ENCODE measurements at regions not wholly inside any gene's neighbourhood (a gene's known extent, or its start where the extent isn't known, plus 50 kb on each side); places are given as distances from the start of the nearest gene placed in this dataset.

GRCh38 chr9:29753638-29754037 lies 2180.4 kb upstream of the C9orf72 start:
- in situ Hi-C loops (cut with HindIII; ENCODE audit: low pct_unique_long_range_greater_than_20kb, low sequenced_read_pairs): no loop called here
- DNase-seq (ENCODE audit: low read depth): no peak

GRCh38 chr9:29769019-29769418 lies 2195.7 kb upstream of the C9orf72 start:
- in situ Hi-C loops (cut with HindIII; ENCODE audit: low pct_unique_long_range_greater_than_20kb, low sequenced_read_pairs): no loop called here
- DNase-seq (ENCODE audit: low read depth): no peak

- in situ Hi-C loops (cut with HindIII; ENCODE audit: low pct_unique_long_range_greater_than_20kb, low sequenced_read_pairs): no loop called here
- no peak for DNase-seq (ENCODE audit: low read depth)
These were observed 2200.4 kb upstream of the C9orf72 start for GRCh38 chr9:29773676-29774075.

- in situ Hi-C loops (cut with HindIII; ENCODE audit: low pct_unique_long_range_greater_than_20kb, low sequenced_read_pairs): no loop called here
These were observed 2202.2 kb upstream of the C9orf72 start for GRCh38 chr9:29775491-29775890.

GRCh38 chr9:29778281-29778849 lies 2205.1 kb upstream of the C9orf72 start:
- DNase-seq (ENCODE audit: low read depth): no peak
- in situ Hi-C loops (cut with HindIII; ENCODE audit: low pct_unique_long_range_greater_than_20kb, low sequenced_read_pairs): no loop called here

More at GRCh38 chr9:29775491-29775890, 2202.2 kb upstream of the C9orf72 start:
- no peak for DNase-seq (ENCODE audit: low read depth)

DNA sequence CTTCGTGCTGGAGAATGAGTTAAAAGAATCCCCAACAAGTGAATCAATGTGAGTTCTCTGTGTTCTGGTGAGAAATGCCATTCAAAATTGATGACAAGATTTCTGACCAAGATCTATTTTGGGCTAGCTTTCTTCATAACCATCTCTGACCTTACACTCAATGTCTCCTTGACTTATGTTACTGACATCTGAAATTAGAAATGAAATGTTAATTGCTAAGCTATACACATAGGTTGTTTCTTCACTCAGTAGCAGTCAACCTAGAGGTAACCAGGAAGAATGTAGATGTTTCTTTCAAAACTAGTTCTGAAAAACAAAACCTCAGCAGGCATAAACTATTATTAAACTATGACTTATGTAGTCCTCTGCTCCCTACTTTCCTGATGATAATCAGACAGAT lies 2220.7 kb upstream of the C9orf72 start:
- in situ Hi-C loops (cut with HindIII; ENCODE audit: low pct_unique_long_range_greater_than_20kb, low sequenced_read_pairs): no loop called here
- DNase-seq (ENCODE audit: low read depth): no peak

DNA sequence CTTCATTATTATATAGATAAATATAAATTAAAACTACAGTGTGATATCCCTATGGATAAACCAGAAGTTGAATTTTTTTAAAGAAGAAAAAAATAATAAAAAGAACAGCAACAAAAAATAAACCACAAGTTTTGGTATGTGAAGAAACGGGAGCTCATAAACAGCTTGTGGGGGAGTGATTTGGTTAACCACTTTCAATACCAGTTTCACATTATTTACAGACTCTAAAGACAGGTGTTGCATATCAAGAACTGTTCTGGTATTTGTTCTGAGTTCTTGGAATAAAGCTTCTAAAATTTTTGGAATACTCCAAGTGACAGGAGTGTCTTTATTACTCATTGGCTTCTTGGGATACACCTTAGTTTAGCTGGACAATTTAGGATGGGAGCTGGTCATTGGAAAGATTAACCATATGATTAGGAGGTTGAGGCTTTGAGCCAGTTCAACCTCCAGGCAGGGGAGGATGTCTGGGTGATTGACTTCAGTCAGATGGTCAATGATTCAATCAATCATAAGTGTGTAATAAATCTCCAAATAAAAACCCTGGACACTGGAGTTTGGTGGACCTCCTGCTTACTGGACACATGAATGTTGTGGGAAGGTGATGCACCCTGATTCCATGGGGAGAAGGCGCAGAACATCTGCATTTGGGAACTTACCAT lies 2223.1 kb upstream of the C9orf72 start:
- in situ Hi-C loops (cut with HindIII; ENCODE audit: low pct_unique_long_range_greater_than_20kb, low sequenced_read_pairs): no loop called here
- no peak for DNase-seq (ENCODE audit: low read depth)

GRCh38 chr9:29798599-29798998 lies 2225.3 kb upstream of the C9orf72 start:
- no peak for DNase-seq (ENCODE audit: low read depth)
- in situ Hi-C loops (cut with HindIII; ENCODE audit: low pct_unique_long_range_greater_than_20kb, low sequenced_read_pairs): no loop called here

DNA sequence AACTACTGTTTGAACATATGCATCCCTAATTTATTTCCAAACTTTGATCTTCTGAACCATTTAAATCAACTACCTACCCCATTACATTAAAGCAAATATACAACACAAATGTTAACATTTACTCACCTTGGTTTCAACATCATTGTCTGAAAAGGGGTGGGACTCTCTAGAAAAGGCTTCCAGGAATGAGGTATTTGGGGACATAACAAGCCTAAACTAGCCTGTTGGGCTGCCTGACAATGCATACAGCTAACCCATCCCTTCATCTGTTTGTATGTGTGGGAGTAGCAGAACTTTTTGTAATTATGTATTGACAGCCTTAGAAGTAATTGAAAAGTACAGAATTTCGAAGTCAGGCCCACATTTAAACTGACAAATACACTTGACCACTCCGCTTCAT lies 2225.9 kb upstream of the C9orf72 start:
- in situ Hi-C loops (cut with HindIII; ENCODE audit: low pct_unique_long_range_greater_than_20kb, low sequenced_read_pairs): no loop called here
- no peak for DNase-seq (ENCODE audit: low read depth)

DNA sequence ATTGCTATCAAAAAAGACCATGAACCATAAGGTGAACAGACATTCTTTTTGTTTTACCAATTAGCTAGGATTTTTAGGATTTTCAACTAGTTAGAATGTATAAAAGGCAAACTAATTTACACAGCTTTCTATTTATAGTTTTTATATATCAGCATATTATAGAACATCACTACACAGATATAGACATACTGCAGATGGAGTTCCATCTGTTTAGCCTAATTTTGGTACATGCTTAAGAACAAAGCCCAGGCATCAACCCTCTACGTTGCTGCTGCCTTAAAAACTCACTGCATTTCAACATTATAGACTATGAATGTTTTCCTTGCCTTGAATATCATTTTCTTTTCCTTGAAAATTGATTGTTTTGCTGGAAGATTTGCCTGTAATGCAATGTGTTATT lies 2227.5 kb upstream of the C9orf72 start:
- in situ Hi-C loops (cut with HindIII; ENCODE audit: low pct_unique_long_range_greater_than_20kb, low sequenced_read_pairs): no loop called here
- DNase-seq (ENCODE audit: low read depth): no peak

GRCh38 chr9:29802454-29802853 lies 2229.2 kb upstream of the C9orf72 start:
- DNase-seq (ENCODE audit: low read depth): no peak
- in situ Hi-C loops (cut with HindIII; ENCODE audit: low pct_unique_long_range_greater_than_20kb, low sequenced_read_pairs): no loop called here

DNA sequence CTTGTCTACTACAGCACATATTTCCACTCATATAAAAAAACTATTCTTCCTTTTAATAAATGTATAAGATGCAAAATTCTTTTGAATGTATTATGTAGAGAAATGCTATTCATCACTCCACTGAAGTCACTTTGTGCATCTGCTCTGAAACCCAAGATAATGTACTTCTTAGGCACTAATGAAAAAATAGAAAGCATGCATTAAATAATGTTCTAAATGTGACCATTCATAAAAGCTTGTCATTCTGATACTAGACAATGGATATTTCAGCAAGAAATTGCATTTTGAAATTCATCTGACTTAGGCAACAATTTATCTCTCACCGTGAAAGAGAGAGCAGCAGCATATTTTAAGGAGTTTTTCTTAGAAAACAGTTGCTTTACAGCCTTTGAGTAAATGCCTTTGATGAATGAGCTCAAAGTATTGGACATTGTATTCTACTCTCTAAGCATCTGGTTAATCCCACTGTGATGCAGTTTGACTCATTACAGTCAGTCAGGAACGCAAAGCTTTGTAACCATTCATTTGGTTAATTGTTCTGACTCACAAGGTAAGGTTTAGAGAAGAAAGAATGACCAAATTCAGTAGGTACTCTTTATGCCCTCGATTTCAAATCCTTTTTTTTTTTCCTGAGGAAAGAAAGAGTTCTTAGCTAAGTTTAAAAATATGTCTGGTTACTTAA lies 2233.8 kb upstream of the C9orf72 start:
- in situ Hi-C loops (cut with HindIII; ENCODE audit: low pct_unique_long_range_greater_than_20kb, low sequenced_read_pairs): no loop called here

GRCh38 chr9:29816954-29817703 lies 2243.8 kb upstream of the C9orf72 start:
- in situ Hi-C loops (cut with HindIII; ENCODE audit: low pct_unique_long_range_greater_than_20kb, low sequenced_read_pairs): no loop called here
- DNase-seq (ENCODE audit: low read depth): no peak

More for the DNA sequence above, 2233.8 kb upstream of the C9orf72 start:
- no peak for DNase-seq (ENCODE audit: low read depth)

DNA sequence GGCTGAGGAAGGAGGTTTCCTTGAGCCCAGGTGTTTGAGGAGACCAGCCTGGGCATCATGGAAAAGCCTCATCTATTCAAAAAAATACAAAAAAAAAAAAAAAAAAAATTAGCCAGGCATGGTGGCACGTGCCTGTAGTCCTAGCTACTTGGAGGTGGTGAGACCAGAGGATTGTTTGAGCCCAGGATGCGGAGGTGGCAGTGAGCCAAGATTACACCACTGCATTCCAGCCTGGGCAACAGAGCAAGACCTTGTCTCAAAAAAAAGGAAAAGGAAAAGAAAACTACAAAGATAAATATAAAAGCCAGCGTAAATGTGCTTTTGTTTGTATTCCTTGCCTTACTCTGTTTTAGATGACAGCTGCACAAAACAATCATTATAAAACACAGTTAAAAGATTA lies 2249.2 kb upstream of the C9orf72 start:
- DNase-seq (ENCODE audit: low read depth): peak; percentile 14
- in situ Hi-C loops (cut with HindIII; ENCODE audit: low pct_unique_long_range_greater_than_20kb, low sequenced_read_pairs): no loop called here

GRCh38 chr9:29826421-29826820 lies 2253.1 kb upstream of the C9orf72 start:
- DNase-seq (ENCODE audit: low read depth): no peak
- in situ Hi-C loops (cut with HindIII; ENCODE audit: low pct_unique_long_range_greater_than_20kb, low sequenced_read_pairs): no loop called here

DNA sequence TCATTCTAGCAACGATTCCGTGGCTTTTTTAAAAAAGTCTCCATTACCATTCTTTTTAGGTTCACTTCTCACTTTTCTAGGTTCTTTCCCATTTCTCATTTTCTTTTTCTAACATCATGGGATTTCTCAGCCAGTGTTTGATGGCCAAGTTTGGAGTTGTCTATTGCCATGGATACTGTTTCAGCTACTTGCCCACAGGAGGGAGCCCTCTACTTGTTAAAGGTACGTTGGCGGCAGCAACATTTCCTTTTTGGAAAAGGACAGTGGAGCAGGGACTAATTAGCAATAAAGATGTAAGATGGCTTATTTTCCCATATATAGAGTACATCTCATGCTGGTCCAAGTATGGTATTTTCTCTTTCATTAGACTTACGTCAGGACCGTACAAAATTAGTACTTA lies 2257.5 kb upstream of the C9orf72 start:
- in situ Hi-C loops (cut with HindIII; ENCODE audit: low pct_unique_long_range_greater_than_20kb, low sequenced_read_pairs): no loop called here
- DNase-seq (ENCODE audit: low read depth): peak; percentile 25

DNA sequence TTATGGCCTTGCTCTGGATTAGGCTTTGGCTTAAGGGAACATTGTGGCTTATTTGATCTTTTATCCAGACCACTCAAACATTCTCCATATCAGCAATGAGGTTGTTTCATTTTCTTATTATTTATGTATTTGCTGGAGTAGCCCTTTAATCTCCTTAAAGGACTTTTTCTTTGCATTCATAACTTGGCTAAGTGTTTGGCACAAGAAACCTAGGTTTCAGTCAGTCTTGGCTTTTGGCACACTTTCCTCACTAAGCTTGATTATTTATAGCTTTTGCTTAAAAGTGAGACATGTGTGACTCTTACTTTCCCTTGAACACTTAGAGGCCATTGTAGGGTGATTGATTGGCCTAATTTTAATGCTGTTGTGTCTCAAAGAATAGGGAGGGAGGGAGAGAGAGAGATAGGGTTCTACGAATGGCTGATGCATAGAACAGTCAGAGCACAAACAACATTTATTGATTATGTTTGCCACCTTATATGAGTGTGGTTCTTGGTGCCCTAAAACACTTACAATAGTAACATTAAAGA lies 2265.3 kb upstream of the C9orf72 start:
- in situ Hi-C loops (cut with HindIII; ENCODE audit: low pct_unique_long_range_greater_than_20kb, low sequenced_read_pairs): no loop called here
- DNase-seq (ENCODE audit: low read depth): no peak

DNA sequence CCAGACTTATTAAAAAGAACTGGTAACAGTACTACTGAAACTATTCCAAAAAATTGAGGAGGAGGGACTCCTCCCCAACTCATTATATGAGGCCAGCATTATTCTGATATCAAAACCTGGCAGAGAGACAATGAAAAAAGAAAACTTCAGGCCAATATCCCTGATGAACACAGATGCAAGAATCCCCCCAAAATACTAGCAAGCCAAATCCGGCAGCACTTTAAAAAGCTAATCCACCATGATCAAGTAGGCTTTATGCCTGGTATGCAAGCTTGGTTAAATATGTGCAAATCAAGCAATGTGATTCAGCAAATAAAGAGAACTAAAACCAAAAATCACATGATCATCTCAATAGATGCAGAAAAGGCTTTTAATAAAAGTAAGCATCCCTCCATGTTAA lies 2271.0 kb upstream of the C9orf72 start:
- no peak for DNase-seq (ENCODE audit: low read depth)
- in situ Hi-C loops (cut with HindIII; ENCODE audit: low pct_unique_long_range_greater_than_20kb, low sequenced_read_pairs): no loop called here

- DNase-seq (ENCODE audit: low read depth): no peak
- in situ Hi-C loops (cut with HindIII; ENCODE audit: low pct_unique_long_range_greater_than_20kb, low sequenced_read_pairs): no loop called here
These were observed 2277.4 kb upstream of the C9orf72 start for GRCh38 chr9:29850664-29851063.

Measured in Caki2 (cell line).